Stimulated activated CD8-positive, alpha-beta memory T cell treated with anti-CD3 and anti-CD28 coated beads, Interleukin-2, amount 100 ng/mL, for 1 hour (primary cell): ENCODE measurements at regions not wholly inside any gene's neighbourhood (a gene's known extent, or its start where the extent isn't known, plus 50 kb on each side); places are given as distances from the start of the nearest gene placed in this dataset.
"Not testable (repeated sequence)": the region's sequence is repeated elsewhere in the genome, so short reads cannot be mapped to it uniquely, and the experiment has no call there.

Source experiments
- DNase-seq, 2 donors: peaks; one replicate each; pipeline ENCODE4 v3.0.0-alpha.2; 2020; ENCODE audit warnings: low read depth in 2 of 2

GRCh38 chr12:75650100-75650499 is 138.7 kb upstream of the KRR1 start:
- no peak for DNase-seq

- no peak for DNase-seq
Observed at GRCh38 chr12:75648856-75649255, 137.4 kb upstream of the KRR1 start.

GRCh38 chr12:75646329-75647210 is 135.2 kb upstream of the KRR1 start:
- no peak for DNase-seq

GRCh38 chr12:75644472-75645072 is 133.2 kb upstream of the KRR1 start:
- DNase-seq = no peak

- DNase-seq = not testable (repeated sequence)
Observed at GRCh38 chr12:75643119-75643518, 131.7 kb upstream of the KRR1 start.

- DNase-seq = no peak
Observed at GRCh38 chr12:75642226-75642625, 130.8 kb upstream of the KRR1 start.

- DNase-seq = no peak
Observed at GRCh38 chr12:75641031-75641780, 129.8 kb upstream of the KRR1 start.

GRCh38 chr12:75638792-75639191 is 127.4 kb upstream of the KRR1 start:
- DNase-seq = no peak

- DNase-seq = no peak
Observed at GRCh38 chr12:75636607-75637006, 125.2 kb upstream of the KRR1 start.

- no peak for DNase-seq
Observed at GRCh38 chr12:75635606-75636444, 124.4 kb upstream of the KRR1 start.

GRCh38 chr12:75634244-75635222 is 123.1 kb upstream of the KRR1 start:
- DNase-seq = no peak

- DNase-seq = no peak
Observed at GRCh38 chr12:75633789-75634188, 122.4 kb upstream of the KRR1 start.

- no peak for DNase-seq
Observed at GRCh38 chr12:75632442-75632841, 121.0 kb upstream of the KRR1 start.

GRCh38 chr12:75631831-75632230 is 120.4 kb upstream of the KRR1 start:
- no peak for DNase-seq

GRCh38 chr12:75630091-75630490 is 118.7 kb upstream of the KRR1 start:
- no peak for DNase-seq

GRCh38 chr12:75628916-75629315 is 117.5 kb upstream of the KRR1 start:
- DNase-seq = no peak

GRCh38 chr12:75628511-75628910 is 117.1 kb upstream of the KRR1 start:
- no peak for DNase-seq

- DNase-seq = no peak
Observed at GRCh38 chr12:75623631-75624154, 112.3 kb upstream of the KRR1 start.

- no peak for DNase-seq
Observed at GRCh38 chr12:75622492-75622891, 111.1 kb upstream of the KRR1 start.

GRCh38 chr12:75614396-75614795 is 103.0 kb upstream of the KRR1 start:
- not testable (repeated sequence) for DNase-seq
